PC-3 (cell line): ENCODE measurements at regions not wholly inside any gene's neighbourhood (a gene's known extent, or its start where the extent isn't known, plus 50 kb on each side); places are given as distances from the start of the nearest gene placed in this dataset.

Source experiments
- ATAC-seq: fragments of 200-7000 bp; cut with Tn5 transposase; 2 replicates; pipeline ENCODE4 v1.9.1; 2020; ENCODE audit warnings: mild to moderate bottlenecking, moderate library complexity
- BruUV-seq: library from RNA; stranded (reverse); fragments of 400-500 nt; replicated peaks from 2 replicates; lab custom pipeline; 2021; lab: Mats Ljungman, UMichigan
- CTCF ChIA-PET: fragments of 300-600 bp; sonication (Branson Sonifier 250); formaldehyde crosslinking; loops from one replicate; lab custom pipeline; 2022; ENCODE audit warnings: antibody characterized with exemption; lab: Charles Lee
- POLR2A ChIA-PET: fragments of 300-600 bp; sonication (Branson Sonifier 250); formaldehyde crosslinking; loops from one replicate; lab custom pipeline; 2022; ENCODE audit warnings: antibody characterized with exemption; ENCODE audit not compliant: unreplicated experiment; lab: Charles Lee
- DNase-seq: peaks from one replicate; pipeline ENCODE4 v3.0.0-alpha.2; 2015
- H2AFZ ChIP-seq: fragments of 300-600 bp; sonication (generic); 2 replicates; pipeline ENCODE4 v1.6.0; 2016; ENCODE audit warnings: antibody characterized with exemption, low read length
- H3F3A ChIP-seq: fragments of 300-600 bp; sonication (generic); one replicate; pipeline ENCODE4 v1.6.0; 2017; ENCODE audit warnings: antibody characterized with exemption, low read length, control low read depth, mild to moderate bottlenecking; ENCODE audit not compliant: unreplicated experiment
- H3K27ac ChIP-seq: fragments of 300-600 bp; sonication (generic); 2 replicates; pipeline ENCODE4 v1.5.1; 2016; ENCODE audit warnings: mild to moderate bottlenecking, low read length
- H3K27me3 ChIP-seq: fragments of 300-600 bp; sonication (generic); 2 replicates; pipeline ENCODE4 v1.6.1; 2016; ENCODE audit warnings: low read length, mixed read lengths
- H3K36me3 ChIP-seq: fragments of 300-600 bp; sonication (generic); 2 replicates; pipeline ENCODE4 v1.6.1; 2016; ENCODE audit warnings: low read depth, mixed run types, low read length, mixed read lengths
- H3K4me1 ChIP-seq: fragments of 300-600 bp; sonication (generic); 2 replicates; pipeline ENCODE4 v1.5.1; 2016; ENCODE audit warnings: low read length; ENCODE audit not compliant: insufficient read depth
- H3K4me2 ChIP-seq: fragments of 300-600 bp; sonication (generic); 2 replicates; pipeline ENCODE4 v1.6.0; 2016; ENCODE audit warnings: low read length
- H3K4me3 ChIP-seq: fragments of 300-600 bp; sonication (generic); 2 replicates; pipeline ENCODE4 v1.5.1; 2016; ENCODE audit warnings: mild to moderate bottlenecking, low read length, mixed read lengths
- H3K79me2 ChIP-seq: fragments of 300-600 bp; sonication (generic); 2 replicates; pipeline ENCODE4 v1.6.1; 2017; ENCODE audit warnings: low read length, mixed read lengths
- H3K9ac ChIP-seq: fragments of 300-600 bp; sonication (generic); 2 replicates; pipeline ENCODE4 v1.6.0; 2016; ENCODE audit warnings: mild to moderate bottlenecking, low read length
- H3K9me2 ChIP-seq: fragments of 300-600 bp; sonication (generic); replicated peaks from 2 replicates; pipeline ENCODE4 v1.6.1; 2016; ENCODE audit warnings: mixed run types, low read length, mixed read lengths
- H3K9me3 ChIP-seq: fragments of 300-600 bp; sonication (generic); 2 replicates; pipeline ENCODE4 v1.6.1; 2016; ENCODE audit warnings: low read length, mixed read lengths
- H4K20me1 ChIP-seq: fragments of 300-600 bp; sonication (generic); 2 replicates; pipeline ENCODE4 v1.6.1; 2016; ENCODE audit warnings: low read length, mixed read lengths
- CTCF ChIP-seq: fragments of 300-600 bp; sonication (generic); conservative IDR thresholded peaks from 2 replicates; pipeline ENCODE4 v1.5.1; 2017; ENCODE audit warnings: antibody characterized with exemption, low read depth, mild to moderate bottlenecking, low read length
- EZH2 ChIP-seq: fragments of 300-600 bp; sonication (generic); IDR thresholded peaks from one replicate; pipeline ENCODE4 v1.6.1; 2017; ENCODE audit warnings: antibody characterized with exemption, mild to moderate bottlenecking, low read length; ENCODE audit not compliant: unreplicated experiment
- EZH2phosphoT487 ChIP-seq: fragments of 300-600 bp; sonication (generic); IDR thresholded peaks from 2 replicates; pipeline ENCODE4 v1.6.1; 2018; ENCODE audit warnings: mild to moderate bottlenecking, antibody characterized with exemption, low read length, borderline replicate concordance
- intact Hi-C: fragments of 100-400 bp; cut with micrococcal nuclease; formaldehyde crosslinking; loops from 2 replicates; pipeline ENCODE4 v1.9.0; 2023

DNA sequence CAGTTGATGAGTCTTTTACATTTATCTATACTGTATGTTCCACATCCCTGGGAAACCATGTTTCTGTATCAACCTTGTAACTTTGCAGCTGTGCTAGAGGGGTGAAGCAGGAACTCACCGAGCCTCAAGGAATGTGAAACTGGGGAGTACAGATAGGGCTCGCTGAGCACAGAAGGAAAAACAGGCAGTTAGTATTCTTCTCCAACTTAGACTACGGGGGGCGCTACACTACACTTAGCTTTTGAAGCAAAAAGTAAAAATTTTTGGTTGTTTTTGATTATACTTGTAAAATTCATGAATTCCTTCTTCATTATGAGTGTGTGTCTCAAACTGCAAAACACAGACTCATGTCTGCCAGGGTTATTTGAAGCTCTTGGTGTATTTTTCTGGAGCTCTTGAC lies 132.7 kb upstream of the RGMA start:
- Histone ChIP-seq H2AFZ (no peak overlapping the region), H3K27ac (no peak overlapping the region), H3K36me3 (no peaks in the 10 kb centered on the region), H3K79me2 (no peaks in the 10 kb centered on the region), H4K20me1 (no peaks in the 10 kb centered on the region), H3K9me2 (no peaks in the 10 kb centered on the region), H3K4me3 (no peak overlapping the region), H3K27me3 (peaks cover 64% of the 10 kb centered on the region), H3K4me2 (no peak overlapping the region), H3K9me3 (no peaks in the 10 kb centered on the region), H3K9ac (no peak overlapping the region), H3F3A (no peaks in the 10 kb centered on the region), H3K4me1 (no peaks in the 10 kb centered on the region)
- CTCF ChIA-PET, result no interaction called here
- intact Hi-C loops, result no loop called here
- TF ChIP-seq EZH2 (no peak), CTCF (no peak), EZH2phosphoT487 (no peak)
- DNase-seq, result no peak
- POLR2A ChIA-PET, result no interaction called here
- no peak for ATAC-seq
- BruUV-seq, result no TSS peak

DNA sequence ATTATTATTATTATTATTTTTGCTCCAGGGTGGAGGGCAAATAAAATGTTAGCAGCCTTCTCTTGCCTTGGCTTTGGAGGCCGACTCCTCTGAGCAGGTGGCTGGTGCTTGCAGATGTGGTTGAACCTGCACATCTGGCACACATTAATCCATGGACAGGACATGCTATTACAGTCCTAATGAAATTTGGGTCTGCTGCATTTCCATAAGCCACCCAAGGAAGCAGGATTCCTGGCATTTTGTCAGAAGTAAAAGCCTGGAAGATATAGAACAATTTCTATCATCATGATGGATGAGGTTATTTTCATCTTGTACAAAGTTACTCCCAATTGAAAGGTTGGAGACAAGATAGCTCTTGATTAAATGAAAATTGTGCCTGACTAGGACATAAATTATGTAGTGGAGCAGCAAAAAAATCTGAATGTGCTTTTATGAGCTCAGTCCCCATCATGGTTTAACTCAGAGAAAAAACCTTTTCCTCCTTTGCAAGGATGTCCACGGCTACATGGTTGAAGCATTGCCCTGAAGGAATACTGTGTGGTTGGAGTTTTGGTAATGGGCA lies 130.9 kb upstream of the RGMA start:
- BruUV-seq, result no TSS peak
- H3K36me3 ChIP-seq, result no peaks in the 10 kb centered on the region
- H3K4me1 ChIP-seq, result no peaks in the 10 kb centered on the region
- DNase-seq, result no peak
- H3K4me2 ChIP-seq, result no peak overlapping the region
- H4K20me1 ChIP-seq, result no peaks in the 10 kb centered on the region
- no peak overlapping the region for H3K9ac ChIP-seq
- H3K9me2 ChIP-seq, result no peaks in the 10 kb centered on the region
- no peaks in the 10 kb centered on the region for H3K79me2 ChIP-seq
- H3K27ac ChIP-seq, result no peak overlapping the region
- ChIA-PET CTCF (no interaction called here), POLR2A (no interaction called here)
- no peak overlapping the region for H2AFZ ChIP-seq
- intact Hi-C loops, result no loop called here
- H3K4me3 ChIP-seq, result no peak overlapping the region
- H3K9me3 ChIP-seq, result no peaks in the 10 kb centered on the region
- peaks cover 61% of the 10 kb centered on the region for H3K27me3 ChIP-seq
- ATAC-seq, result no peak
- no peaks in the 10 kb centered on the region for H3F3A ChIP-seq
- no peak for TF ChIP-seq CTCF
- no peak for TF ChIP-seq EZH2
- TF ChIP-seq EZH2phosphoT487, result no peak

DNA sequence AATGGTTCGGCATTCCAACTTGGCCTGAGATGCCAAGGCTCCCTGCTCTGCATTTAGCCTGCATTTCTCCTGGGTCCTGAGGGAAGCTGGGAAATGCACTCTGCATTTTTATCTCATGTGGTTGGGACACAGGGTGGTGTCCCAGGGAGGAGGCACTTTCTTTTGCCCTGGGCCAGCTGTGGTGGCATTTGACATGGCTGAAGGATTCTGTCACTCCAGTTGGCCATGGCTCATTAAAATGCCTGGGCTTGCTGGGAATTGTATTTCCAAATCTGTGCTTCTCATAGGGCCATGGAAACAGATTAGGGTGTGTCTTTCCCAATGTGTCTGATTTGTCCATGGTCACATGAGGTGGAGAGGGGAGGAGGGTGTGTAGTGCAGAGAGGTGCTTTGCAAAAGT lies 128.3 kb upstream of the RGMA start:
- Histone ChIP-seq H3F3A (no peaks in the 10 kb centered on the region), H3K36me3 (no peaks in the 10 kb centered on the region), H3K4me1 (no peaks in the 10 kb centered on the region), H3K27me3 (peaks cover 46% of the 10 kb centered on the region), H3K4me3 (no peak overlapping the region), H4K20me1 (no peaks in the 10 kb centered on the region), H3K4me2 (no peak overlapping the region), H3K27ac (no peak overlapping the region), H3K9me2 (no peaks in the 10 kb centered on the region), H2AFZ (no peak overlapping the region), H3K79me2 (no peaks in the 10 kb centered on the region), H3K9me3 (no peaks in the 10 kb centered on the region), H3K9ac (no peak overlapping the region)
- ATAC-seq (no peak), DNase-seq (no peak)
- intact Hi-C loops, result no loop called here
- no TSS peak for BruUV-seq
- TF ChIP-seq CTCF (no peak), EZH2phosphoT487 (no peak), EZH2 (no peak)
- ChIA-PET POLR2A (no interaction called here), CTCF (no interaction called here)
